ENCODE measurements at regions not wholly inside any gene's neighbourhood (a gene's known extent, or its start where the extent isn't known, plus 50 kb on each side); places are given as distances from the start of the nearest gene placed in this dataset.

- TF ChIP-seq POU2F2 (IDR thresholded peaks at IDR 0.05; ENCODE audit: low read depth, low read length) (no peak), POLR2A (IDR thresholded peaks at IDR 0.05; ENCODE audit: low read depth, low read length) (no peak), TAF1 (IDR thresholded peaks at IDR 0.05; ENCODE audit: low read depth, low read length) (no peak), POLR2AphosphoS5 (IDR thresholded peaks at IDR 0.05; ENCODE audit: low read depth, low read length) (no peak), SPI1 (IDR thresholded peaks at IDR 0.05; ENCODE audit: low read depth, low read length) (no peak), PAX5 (IDR thresholded peaks at IDR 0.05; ENCODE audit: insufficient read depth, low read length, severe bottlenecking) (no peak)
These were observed 144.6 kb downstream of the TDRD15 start for GRCh38 chr2:21268197-21268877.
